ENCODE measurements at regions not wholly inside any gene's neighbourhood (a gene's known extent, or its start where the extent isn't known, plus 50 kb on each side); places are given as distances from the start of the nearest gene placed in this dataset.
"Not testable (repeated sequence)": the region's sequence is repeated elsewhere in the genome, so short reads cannot be mapped to it uniquely, and the experiment has no call there.

DNA sequence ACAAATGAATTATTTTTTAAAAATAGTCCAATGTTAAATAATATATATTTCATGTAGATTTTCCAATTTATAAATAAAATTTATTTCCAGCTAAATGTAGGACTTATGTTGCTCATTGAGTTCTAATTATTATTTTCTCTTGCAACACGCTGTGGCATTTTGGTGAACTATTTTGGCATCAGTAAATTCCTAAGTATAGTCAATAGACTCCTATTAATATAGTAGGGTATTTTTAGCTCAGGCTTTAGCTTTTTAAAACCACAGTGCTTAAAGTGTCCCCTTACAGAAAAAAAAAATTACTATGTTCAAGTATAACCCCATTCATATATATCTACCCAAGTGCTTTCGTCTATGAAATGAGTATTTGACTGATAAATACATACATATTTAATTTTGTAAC lies 919.2 kb upstream of the SOX9 start:
- no peak for DNase-seq

DNA sequence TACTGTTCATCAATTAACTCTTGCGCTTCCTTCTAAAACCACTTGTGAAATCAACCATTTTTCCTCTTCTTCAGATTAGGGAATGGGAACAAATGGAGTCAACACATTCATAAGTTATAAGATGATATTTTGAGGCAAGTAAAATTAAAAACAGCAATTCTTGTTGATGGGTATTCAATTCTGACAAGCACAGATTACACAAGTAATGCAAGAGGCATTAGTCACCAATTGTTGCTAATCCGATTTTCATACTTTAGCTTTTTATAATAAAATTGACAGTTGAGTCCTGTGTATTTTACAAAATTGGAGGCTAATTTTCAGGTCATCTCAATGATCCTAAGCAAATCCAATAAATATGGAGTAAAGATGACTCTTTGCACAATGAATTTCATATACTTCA lies 918.4 kb upstream of the SOX9 start:
- DNase-seq: no peak

DNA sequence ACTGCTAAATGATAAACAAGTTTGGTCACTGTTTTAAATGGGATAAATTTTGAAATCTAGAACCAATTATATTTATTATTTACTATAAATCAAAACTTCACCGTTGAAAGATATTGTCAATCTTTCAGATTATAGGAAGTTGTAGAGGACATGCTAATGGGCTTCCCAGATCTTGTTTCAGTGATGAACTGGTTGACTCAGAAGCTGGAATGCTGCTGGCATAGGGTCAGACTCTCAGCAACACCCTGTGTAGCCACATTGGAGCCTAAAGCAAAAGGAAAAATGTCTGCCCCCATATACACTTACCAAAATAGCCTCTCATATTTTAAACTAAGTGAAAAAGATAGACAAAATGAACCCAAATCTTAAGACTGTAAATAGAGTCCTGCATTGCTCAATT lies 916.9 kb upstream of the SOX9 start:
- DNase-seq: no peak

DNA sequence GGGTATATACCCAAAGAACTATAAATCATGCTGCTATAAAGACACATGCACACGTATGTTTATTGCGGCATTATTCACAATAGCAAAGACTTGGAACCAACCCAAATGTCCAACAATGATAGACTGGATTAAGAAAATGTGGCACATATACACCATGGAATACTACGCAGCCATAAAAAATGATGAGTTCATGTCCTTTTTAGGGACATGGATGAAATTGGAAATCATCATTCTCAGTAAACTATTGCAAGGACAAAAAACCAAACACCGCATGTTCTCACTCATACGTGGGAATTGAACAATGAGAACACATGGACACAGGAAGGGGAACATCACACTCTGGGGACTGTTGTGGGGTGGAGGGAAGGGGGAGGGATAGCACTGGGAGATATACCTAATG lies 914.9 kb upstream of the SOX9 start:
- DNase-seq: not testable (repeated sequence)

DNA sequence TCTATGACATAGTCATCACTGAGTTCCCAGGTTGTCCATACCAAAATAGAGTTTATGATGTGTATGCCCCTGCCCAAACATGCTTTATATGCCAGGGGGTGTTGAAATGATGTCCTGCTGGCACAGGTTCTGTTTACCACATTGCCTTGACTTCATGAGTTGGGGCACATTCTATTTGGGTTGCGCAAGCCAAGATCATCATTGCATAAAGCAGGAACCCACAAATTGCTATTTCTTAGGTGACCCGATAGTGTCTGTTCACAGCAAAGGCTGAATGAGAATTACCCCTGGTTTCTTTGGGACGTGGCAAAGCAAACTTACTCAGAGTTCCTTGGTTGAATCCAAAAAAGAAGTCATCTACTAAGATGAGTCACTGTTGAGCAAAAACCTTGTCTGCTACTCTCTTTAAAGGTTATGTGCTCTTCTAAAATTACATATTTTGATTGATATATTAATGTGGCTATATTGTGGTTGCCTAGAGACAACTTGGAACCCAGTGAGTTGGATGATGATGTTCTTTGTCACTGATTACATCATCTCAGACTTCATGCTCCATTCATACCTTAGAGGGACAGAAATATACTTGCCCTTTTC lies 912.6 kb upstream of the SOX9 start:
- no peak for DNase-seq

DNA sequence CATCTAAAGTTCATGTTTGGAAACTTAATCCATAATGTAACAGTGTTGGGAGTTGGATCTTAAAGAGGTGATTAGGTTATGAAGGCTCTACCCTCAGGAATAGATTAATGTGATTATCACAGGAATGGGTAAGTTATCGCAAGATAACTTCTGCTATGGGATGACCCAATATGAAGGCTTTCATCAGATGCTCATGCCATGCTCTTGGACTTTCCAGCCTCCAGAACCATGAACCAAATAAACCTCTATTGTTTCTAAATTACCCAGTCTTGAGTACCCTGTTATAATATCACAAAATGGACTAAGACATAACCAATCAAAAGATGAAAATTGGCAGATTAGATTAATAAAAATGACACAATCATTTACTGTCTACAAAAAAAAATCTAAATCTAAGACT lies 906.9 kb upstream of the SOX9 start:
- DNase-seq: no peak

DNA sequence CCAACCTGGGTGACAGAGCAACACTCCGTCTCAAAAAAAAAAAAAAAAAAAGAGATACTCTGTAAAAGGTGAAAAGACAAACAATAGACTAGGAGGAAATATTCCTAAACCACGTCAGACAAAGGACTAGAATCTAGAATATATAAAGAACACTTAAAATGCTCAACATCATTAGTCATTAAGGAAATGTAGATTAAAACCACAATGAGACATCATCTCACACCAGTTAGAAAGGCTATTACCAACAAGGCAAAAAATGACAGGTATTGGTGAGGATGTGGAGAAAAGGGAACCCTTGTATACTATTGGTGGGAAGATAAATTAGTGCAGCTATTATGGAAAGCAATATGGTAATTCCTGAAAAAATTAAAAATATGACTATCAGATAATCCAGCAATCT lies 903.1 kb upstream of the SOX9 start:
- no peak for DNase-seq

DNA sequence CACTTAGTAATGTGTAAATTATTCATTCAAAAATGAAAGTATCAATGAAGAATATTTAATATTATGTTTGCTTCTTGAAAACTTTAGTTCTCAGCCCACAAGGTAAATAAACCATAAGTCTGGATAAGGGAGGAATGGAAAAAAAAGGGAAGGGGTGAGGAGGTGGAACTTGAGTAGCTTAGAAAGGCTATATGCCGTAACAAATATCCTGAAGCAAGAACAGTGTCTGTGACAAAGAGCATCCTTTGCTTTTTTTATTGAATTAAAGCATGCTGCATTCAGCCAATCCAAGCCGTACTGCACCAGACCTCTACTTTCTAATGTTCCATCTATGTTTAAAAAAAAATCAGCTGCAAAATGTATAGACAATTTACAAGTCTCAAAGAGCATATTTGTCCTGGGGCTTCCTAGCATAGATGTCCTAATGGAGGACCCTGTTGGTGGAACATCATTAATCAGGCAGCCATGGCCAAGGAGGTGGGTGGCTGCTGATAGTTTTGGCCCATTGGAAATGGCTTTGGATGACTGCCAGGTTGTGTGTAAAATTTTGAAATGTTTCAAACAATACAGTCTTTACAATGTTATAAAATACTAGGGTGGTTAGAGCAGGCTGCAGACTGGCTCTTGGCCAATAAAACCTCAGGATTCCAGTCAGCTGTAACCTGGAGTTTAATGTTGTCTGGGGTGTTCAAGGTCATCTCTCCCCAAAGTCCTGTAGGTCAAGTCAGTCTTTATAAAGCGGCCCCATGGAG lies 895.8 kb upstream of the SOX9 start:
- no peak for DNase-seq

DNA sequence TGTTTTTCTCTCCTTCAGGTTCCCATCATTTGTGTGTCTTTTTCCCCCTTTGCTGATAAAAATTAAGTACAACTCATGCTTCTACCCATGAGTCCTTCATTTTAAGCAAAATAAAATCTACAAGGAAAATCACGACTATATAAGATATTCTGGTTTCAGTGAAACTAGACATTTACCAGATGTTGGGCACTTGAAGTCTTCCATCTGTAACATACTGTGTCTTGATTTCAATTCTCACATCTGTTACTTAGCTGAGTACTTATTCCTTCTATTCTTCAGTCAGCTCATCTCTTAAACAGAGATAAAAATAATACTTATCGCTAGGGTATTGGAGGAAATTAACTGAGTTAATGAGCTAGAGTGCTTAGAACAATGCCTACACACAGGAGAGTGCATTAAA lies 893.0 kb upstream of the SOX9 start:
- no peak for DNase-seq

DNA sequence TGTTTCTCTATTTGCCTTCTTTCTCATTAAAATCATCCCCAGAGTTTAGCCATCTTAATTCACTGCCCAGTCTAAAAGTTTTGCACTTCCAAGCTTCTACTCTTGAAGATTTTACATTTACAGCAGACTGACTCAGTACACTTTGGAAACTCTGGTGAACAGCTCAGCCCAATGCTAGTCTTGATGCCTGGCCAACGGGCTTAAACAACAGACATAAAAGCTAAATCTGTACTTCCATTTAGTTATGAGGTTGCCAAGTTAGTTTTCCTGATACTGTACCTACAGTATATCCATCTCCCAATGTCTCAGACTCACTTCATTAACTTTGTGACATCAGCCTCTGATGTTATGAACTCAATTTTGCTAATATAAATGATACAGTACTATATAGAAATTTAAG lies 891.8 kb upstream of the SOX9 start:
- peak; percentile 41 for DNase-seq

DNA sequence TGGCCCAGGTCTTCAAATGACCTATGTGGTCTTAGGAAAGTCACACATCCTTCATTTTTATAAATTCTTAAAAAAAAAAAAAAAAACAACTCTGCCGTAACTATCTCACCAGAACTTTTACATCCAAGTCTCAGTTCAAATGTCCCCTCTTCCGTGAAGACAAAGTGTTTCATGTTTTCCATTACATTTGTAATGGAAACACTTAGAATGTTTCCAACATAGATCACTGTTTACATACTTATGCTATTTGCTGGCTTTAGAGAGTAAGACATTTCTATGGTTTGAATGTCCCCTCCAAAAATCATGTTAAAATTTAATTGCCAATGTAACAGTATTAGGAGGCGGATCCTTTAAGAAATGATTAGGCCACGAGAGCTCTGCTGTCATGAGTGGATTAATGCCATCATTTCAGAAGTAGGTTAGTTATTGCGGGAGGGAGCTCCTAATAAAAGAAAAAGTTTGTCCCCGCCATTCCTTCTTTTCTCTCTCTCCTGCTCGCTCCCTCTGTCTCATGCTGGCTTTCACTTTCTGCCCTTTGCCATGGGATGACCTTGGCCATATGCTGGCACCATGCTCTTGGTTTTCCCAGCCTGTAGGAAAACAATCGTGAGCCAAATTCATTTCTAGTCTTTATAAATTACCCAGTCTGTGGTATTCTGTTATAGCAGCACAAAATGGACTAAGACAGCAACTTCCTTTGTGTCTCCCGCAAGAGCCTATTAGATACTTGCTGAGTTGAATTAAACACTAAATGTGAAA lies 887.8 kb upstream of the SOX9 start:
- no peak for DNase-seq

DNA sequence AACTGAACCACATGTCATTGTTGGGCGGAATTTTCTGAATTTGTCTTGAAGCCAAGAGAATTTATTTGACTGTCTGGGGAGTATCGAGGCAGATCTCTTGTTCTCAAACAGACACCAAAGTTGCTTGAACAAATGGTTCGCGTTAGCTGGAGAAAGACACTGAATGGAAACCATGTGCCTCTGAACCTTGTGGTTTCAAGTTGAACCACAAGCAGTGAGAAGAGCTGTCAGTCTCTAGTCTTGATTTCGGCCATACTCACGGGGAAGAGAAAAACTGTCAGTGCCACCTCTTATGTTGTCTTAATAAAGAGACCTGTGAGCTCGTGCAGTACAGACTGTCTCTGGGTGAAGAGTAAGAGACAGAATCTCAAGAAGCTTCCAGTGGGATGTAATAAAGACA lies 886.5 kb upstream of the SOX9 start:
- DNase-seq: no peak

DNA sequence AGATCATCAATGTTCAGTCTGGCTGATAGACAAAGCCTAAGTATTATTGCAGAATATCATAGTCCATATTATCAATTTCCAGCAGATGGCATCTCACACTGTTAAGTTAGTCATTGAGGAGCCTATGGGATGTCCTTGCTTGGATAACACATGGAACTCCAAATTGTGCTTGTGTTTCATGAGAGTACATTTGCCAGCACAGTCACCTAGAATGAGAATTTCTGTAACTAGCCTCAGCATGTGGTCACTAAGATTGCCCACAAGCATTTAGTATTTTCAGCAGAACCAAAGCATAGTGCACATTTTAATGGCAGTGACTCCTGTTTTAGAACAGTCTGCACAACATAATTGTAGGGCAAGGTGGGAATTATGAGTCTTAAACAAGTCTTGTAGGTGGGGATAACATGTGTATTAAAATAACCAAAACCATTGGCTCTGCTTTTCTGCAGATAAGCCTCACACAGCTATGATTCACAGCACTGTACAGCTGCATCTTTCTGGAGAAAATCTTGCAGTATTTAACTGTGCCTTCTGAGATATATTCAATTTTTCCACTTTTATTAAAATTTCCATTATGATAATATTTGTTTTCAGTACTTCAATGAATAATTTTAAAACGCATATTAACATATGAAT lies 882.8 kb upstream of the SOX9 start:
- peak; percentile 26 for DNase-seq

DNA sequence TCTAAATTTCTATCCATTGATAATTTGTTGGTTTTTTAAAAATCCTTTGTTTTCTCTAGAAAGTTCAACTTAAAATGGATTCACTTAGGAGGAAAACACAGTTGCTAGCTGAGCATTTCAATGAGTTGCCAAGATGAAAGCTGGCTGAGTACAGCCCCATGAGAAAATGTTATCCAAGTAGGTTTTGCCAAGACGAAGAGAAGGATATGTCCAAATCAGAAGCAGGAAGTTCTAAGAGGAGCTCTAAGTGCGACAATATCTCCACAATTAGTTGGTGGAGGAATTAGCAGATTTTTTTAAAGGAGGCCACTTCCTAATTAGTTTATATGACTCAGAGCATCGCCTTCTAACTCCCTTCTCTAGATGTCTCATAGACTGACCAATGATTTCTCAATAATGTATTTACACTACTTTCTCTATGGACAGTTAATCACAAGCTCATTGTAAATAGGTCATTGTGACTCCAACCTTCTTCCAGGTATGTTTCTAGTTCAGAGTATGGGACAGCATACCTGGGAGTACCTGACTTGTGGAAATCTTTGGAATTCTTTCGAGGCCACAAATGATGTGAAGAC lies 873.3 kb upstream of the SOX9 start:
- no peak for DNase-seq

DNA sequence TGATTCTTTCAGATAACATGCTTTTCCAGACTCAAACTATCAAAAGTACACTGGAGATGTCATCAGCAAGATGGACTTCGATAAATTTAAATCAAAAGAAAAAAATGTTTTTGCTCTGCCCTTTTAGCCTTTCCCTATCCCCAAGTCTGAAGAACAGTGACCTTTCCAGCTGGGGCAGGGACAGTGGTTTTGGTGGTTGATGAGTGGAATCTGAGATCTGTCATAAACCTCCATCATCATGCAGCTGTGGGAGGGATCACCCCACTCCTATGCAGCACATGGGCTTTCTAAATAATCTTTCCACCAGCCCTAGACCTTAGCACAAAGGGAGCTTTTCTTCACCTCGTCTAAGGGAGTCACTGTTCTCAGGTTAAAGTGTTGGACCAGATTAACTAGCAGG lies 869.5 kb upstream of the SOX9 start:
- no peak for DNase-seq

DNA sequence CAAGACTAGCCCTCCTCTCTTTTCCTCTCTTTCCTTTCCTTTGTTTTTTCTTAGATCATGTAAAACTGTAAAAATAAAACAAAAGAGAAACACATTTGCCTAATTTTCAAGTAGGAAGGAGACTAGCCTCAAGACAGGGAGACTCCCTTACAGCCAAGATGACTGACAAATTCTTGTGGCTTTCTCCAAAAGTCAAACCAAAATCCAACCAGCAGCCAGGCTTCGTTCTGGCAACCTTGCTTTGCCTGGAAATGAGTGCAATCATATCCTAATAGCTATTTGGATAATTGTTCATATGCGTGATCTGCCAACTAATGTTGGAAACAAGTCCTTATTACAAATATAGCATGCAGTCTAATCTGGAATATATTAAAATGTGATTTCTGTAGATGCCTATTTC lies 868.9 kb upstream of the SOX9 start:
- DNase-seq: peak; percentile 23

DNA sequence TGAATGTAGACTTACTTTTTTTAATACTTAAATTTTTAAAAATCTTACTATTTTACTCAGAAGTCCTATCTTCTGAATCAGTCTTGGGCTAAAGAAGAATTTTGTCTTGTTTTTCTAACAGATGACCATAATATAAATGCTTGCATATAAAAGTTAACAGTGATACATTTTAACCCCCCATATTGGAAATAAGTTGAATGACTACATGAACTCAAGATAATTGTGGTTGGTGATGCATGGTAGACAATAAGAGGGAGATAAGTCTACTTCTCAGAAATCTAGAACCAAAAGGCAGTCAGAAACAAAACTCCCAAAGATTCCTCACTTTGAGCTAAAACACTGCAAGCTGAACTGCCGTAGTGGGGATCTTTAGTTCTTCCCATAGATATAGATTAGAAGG lies 868.4 kb upstream of the SOX9 start:
- DNase-seq: no peak

DNA sequence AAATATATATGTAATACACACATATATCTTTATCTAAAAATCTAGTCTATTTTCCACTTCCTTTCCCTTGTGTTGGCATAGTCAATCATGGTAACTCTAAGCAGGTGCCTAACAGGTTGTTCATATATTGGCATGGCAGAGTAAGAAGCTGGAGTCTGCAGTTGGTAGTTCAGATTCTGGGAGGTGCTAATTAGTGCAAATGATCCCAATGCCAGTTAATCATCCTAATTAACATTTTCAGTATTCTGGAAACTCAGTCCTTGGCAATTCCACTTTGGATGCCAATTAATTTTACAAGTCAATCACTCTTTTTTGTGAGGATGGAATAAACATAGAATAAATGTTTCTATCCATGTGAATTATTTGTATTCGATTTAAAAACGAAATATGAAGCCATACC lies 863.7 kb upstream of the SOX9 start:
- DNase-seq: no peak

DNA sequence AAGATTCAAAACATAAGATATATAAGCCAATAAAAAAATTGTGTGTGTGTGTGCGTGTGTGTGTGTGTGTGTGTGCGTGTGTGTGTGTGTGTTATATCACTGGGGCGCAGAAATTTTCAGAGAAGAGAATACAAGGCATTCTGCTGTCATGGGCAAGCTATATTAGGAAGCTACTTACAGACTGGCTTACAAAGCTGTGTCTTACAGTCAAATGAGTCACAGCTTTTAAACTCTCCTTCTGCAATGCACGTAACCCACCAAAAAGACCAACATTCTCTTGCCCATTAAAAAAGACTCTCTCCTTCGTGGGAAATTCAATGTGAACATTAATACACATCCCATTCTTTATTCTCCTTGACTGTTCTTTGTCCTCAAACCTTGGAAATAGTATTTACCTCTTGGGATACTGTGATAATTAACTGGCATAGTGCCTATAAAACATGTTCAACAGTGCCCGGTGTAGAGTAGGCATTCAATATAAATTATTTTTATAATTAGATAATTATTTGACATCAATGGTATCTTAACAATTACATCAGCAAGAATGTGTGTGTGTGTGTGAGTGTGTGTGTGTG lies 860.4 kb upstream of the SOX9 start:
- no peak for DNase-seq

DNA sequence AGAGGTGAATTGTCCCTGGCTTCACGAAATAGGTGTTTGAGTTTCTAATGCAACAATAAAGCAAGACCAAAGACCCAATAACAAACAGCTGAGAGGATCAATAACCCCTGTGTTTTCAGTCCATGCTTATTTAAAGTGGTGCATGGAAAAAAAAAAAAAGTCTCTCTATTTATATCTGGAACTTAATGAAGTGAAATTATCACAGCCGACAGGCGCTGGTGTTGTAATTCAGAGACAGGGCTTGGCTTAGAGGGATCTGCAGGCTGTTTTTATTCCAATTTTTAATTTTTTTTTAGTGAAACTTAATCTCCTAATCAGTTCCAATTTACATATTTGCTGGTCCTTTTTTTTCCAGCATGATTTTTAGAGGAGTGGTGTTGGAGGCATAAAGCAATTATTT lies 858.2 kb upstream of the SOX9 start:
- DNase-seq: no peak

DNA sequence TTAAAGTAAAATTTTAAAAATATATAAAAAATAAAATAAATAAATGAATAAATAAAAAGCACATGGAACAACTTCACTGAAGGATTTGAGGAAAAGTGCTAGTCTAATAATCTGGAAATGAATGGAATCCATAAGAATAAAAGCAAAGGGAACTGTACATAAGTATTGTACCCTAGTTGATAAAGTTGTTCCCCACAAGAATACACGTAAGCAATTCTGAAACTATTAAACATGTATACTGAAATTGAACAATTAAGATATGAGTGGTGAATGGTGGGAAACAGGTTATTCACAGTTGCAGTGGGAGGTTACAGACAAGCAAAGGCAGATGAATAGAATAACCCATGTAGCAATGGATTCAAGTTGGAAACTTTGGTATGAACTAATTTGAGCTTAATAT lies 853.2 kb upstream of the SOX9 start:
- no peak for DNase-seq

DNA sequence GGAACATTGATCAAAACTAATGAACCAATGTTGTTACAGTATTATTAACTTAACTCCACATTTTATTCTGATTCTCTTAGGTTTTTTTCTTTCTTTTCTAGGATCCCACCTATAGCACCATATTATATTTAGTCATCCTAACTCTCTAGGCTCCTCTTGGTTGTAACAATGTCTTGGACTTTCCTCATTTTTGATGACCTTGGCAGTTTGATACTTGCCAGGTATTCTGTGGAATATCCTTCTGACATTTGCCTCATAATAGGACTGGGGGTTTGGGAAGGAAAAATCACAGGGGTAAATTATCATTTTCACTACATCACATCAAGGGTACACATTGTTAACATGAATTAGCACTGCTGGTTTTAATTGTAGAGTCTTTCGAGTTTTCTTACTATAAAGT lies 851.6 kb upstream of the SOX9 start:
- DNase-seq: no peak

Measured in muscle of arm (tissue), 1 donor.